ENCODE measurements at regions not wholly inside any gene's neighbourhood (a gene's known extent, or its start where the extent isn't known, plus 50 kb on each side); places are given as distances from the start of the nearest gene placed in this dataset.
"Not testable (repeated sequence)": the region's sequence is repeated elsewhere in the genome, so short reads cannot be mapped to it uniquely, and the experiment has no call there.

DNA sequence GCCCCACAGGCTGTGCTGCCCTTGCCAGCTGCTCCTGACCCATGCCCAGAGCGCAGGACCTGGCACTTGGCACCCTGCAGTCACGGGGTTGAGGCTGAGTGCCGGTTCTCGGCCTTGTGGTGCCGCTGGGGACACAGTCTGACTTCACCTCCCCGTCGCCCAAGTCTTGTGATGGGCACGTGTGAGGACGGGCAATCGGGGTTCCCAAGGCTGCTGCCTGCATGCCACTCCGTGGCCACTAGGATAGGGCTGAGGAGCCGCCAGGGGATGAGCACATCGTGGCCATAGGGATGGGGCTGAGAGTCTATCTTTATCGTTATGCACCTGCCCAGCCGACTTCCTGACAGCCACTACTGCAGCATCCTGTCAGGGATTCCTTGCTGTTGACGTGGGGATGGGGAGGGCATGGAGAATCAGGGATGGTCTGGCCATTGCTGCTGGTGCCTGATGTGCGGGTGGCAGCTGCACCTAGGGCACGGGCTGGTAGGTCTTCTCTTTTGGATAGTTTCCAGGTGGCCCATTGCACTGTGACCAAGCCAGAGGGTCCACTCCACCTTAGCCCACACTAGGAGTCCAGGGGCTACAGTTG lies 243.5 kb downstream of the FOXD4L6 start:
- not testable (repeated sequence) for DNase-seq

DNA sequence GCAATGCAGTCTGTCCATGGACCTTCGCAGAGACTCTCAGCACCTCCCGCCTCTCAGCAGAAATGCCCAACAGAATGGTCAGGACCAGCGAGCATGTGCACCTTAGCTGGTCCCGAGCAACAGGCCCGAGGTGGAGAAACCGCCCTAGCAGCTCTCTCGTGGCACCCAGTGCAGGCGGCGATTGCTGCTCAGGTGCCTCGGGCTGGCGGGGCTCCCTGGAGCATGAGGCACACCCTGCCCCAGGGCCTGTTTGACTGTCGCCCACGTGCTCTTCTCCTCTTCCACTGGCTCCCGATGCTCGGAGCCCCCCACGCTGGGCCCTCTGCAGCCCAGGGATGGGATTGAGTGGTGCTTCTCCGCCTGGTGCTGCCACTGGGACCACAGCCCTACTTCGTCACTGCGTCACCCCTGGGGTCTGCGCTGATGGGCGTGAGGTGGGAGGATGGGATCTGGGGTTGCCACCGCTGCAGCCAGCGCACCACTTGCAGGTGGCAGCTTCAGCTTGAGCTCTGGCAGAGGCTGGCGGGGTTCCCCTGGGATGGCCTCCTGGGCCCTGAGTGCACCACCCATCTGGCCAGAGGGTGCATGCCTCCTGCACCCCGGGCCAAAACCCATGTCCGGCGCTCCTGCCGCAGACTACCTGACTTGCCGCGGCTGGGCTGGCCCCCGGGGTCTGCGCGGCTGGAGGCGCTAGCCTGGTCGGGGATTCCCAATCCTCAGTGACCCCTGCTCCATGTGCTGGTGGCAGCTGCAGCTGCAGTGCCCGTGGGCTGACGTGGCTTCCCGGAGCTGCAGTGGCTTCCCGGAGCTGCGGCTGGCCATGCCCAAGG lies 244.2 kb downstream of the FOXD4L6 start:
- DNase-seq: no peak

DNA sequence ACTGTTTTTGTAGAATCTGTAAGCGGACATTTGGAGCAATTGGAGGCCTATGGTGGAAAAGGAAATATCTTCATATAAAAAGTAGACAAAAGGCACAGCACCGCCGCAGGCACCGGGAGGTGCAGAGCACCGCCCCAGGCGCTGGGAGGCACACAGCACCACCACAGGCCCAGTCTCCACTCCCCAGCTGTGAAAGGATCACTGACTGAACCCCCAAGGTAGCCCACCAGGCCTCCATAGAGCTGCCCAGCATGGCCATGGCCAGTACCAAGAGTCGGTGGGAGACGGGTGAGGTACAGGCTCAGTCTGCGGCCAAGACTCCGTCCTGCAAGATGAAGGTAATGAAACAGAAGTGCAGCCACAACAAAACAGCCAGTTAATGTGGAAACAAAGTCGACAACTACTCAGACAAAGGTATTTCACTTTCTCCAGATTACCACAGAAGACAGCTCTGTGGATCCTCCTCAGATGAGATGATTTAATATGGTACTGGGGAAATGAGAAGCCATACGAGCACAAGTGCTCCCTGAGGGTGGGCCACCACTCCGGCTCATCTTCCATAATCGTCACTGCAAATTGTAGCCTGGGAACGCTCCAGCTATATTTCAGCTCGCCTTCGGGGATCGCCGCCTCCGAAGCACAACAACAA lies 244.9 kb downstream of the FOXD4L6 start:
- DNase-seq: not testable (repeated sequence)

DNA sequence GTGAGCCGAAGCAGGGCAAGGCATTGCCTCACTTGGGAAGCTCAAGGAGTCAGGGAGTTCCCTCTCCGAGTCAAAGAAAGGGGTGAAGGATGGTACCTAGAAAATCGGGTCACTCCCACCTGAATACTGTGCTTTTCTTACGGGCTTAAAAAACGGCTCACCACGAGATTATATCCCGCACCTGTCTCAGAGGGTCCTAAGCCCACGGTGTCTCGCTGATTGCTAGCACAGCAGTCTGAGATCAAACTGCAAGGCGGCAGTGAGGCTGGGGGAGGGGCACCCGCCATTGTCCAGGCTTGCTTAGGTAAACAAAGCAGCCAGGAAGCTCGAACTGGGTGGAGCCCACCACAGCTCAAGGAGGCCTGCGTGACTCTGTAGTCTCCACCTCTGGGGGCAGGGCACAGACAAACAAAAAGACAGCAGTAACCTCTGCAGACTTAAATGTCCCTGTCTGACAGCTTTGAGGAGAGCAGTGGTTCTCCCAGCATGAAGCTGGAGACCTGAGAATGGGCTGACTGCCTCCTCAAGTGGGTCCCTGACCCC lies 254.7 kb downstream of the FOXD4L6 start:
- DNase-seq: not testable (repeated sequence)

DNA sequence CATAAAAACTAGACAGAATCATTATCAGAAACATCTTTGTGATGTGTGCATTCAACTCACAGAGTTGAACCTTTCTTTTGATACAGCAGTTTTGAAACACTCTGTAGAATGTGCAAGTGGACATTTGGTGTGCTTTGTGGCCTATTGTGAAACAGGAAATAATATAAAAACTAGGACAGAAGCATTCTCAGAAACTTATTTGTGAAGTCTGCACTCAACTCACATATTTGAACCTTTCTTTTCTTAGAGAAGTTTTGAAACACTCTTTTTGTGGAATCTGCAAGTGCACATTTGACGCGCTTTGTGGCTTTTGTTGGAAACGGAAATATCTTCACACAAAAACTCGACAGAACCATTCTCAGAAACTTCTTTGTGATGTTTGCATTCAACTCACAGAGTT lies 260.0 kb downstream of the FOXD4L6 start:
- DNase-seq: not testable (repeated sequence)

Measured in stimulated activated CD4-positive, alpha-beta T cell treated with anti-CD3 and anti-CD28 coated beads, Interleukin-12 subunit alpha, Interleukin-12 subunit beta, amount 100 ng/mL, for 4 hours (primary cell).